Ishikawa (cell line): ENCODE measurements at regions not wholly inside any gene's neighbourhood (a gene's known extent, or its start where the extent isn't known, plus 50 kb on each side); places are given as distances from the start of the nearest gene placed in this dataset.

Experiments used
- CEBPB ChIP-seq: IDR thresholded peaks from 2 replicates; pipeline ENCODE4 v1.6.1; 2012
- CREB1 ChIP-seq: IDR thresholded peaks from 2 replicates; pipeline ENCODE4 v1.6.1; 2012; ENCODE audit warnings: low read depth
- EGR1 ChIP-seq: IDR thresholded peaks from 2 replicates; pipeline ENCODE4 v1.6.1; 2012
- EP300 ChIP-seq: IDR thresholded peaks from 2 replicates; pipeline ENCODE4 v1.6.1; 2012; ENCODE audit warnings: borderline replicate concordance
- FOXM1 ChIP-seq: IDR thresholded peaks from 2 replicates; pipeline ENCODE4 v1.6.1; 2012; ENCODE audit warnings: low read depth, borderline replicate concordance
- MAX ChIP-seq: IDR thresholded peaks from 2 replicates; pipeline ENCODE4 v1.6.1; 2012
- NFIC ChIP-seq: IDR thresholded peaks from 2 replicates; pipeline ENCODE4 v1.6.1; 2012
- RAD21 ChIP-seq: IDR thresholded peaks from 2 replicates; pipeline ENCODE4 v1.6.1; 2012; ENCODE audit warnings: low read depth
- REST ChIP-seq: IDR thresholded peaks from 2 replicates; pipeline ENCODE4 v1.6.1; 2012; ENCODE audit warnings: low read depth, mild to moderate bottlenecking
- TAF1 ChIP-seq: IDR thresholded peaks from 2 replicates; pipeline ENCODE4 v1.6.1; 2012; ENCODE audit warnings: low read depth, mild to moderate bottlenecking
- TEAD4 ChIP-seq: IDR thresholded peaks from 2 replicates; pipeline ENCODE4 v1.6.1; 2012
- USF1 ChIP-seq: IDR thresholded peaks from 2 replicates; pipeline ENCODE4 v1.6.1; 2012
- YY1 ChIP-seq: IDR thresholded peaks from 2 replicates; pipeline ENCODE4 v1.6.1; 2012; ENCODE audit warnings: low read depth
- ZBTB7A ChIP-seq: IDR thresholded peaks from 2 replicates; pipeline ENCODE4 v1.6.1; 2012; ENCODE audit warnings: low read depth

GRCh38 chr7:46143421-46143820 lies 222.3 kb upstream of the IGFBP3 start:
- no peak for TF ChIP-seq TAF1
- no peak for TF ChIP-seq CEBPB
- TF ChIP-seq EP300, result no peak
- no peak for TF ChIP-seq USF1
- no peak for TF ChIP-seq REST
- TF ChIP-seq ZBTB7A, result no peak
- no peak for TF ChIP-seq MAX
- TF ChIP-seq YY1, result no peak
- TF ChIP-seq TEAD4, result no peak
- no peak for TF ChIP-seq RAD21
- TF ChIP-seq CREB1, result no peak
- TF ChIP-seq NFIC, result no peak
- TF ChIP-seq FOXM1, result no peak
- TF ChIP-seq EGR1, result no peak
